IMR-90 (cell line): ENCODE measurements at regions not wholly inside any gene's neighbourhood (a gene's known extent, or its start where the extent isn't known, plus 50 kb on each side); places are given as distances from the start of the nearest gene placed in this dataset.

Experiments
- ATAC-seq: fragments of 200-7000 bp; cut with Tn5 transposase; 2 replicates; pipeline ENCODE4 v1.9.1; 2020; ENCODE audit warnings: low read depth, mild to moderate bottlenecking, moderate library complexity
- BruUV-seq: library from RNA; stranded (reverse); fragments of 400-500 nt; replicated peaks from 2 replicates; lab custom pipeline; 2021; lab: Mats Ljungman, UMichigan
- CTCF ChIA-PET: fragments of 300-600 bp; formaldehyde crosslinking; extraction: SDS; loops from one replicate; lab custom pipeline; 2021; ENCODE audit warnings: antibody characterized with exemption; lab: Yijun Ruan, JAX
- POLR2A ChIA-PET: fragments of 300-600 bp; sonication (Branson Sonifier 250); formaldehyde crosslinking; loops from one replicate; lab custom pipeline; 2022; ENCODE audit warnings: antibody characterized with exemption; ENCODE audit not compliant: unreplicated experiment; lab: Charles Lee
- DNase-seq: peaks from one replicate; pipeline ENCODE4 v3.0.0; 2013
- H2AFZ ChIP-seq: replicated peaks from 2 replicates; pipeline ENCODE3; 2013; ENCODE audit warnings: low read length, mild to moderate bottlenecking; ENCODE audit not compliant: poor library complexity
- H2AK5ac ChIP-seq: 2 replicates; pipeline ENCODE4 v1.6.1; 2013; ENCODE audit warnings: low read depth, low read length, inconsistent platforms
- H2AK9ac ChIP-seq: replicated peaks from 2 replicates; pipeline ENCODE3; 2013; ENCODE audit warnings: mild to moderate bottlenecking, low read depth, low read length, moderate library complexity; ENCODE audit not compliant: poor library complexity
- H2BK120ac ChIP-seq: 2 replicates; pipeline ENCODE4 v1.6.1; 2013; ENCODE audit warnings: low read depth, low read length, inconsistent platforms
- H2BK15ac ChIP-seq: 3 replicates; pipeline ENCODE4 v1.6.1; 2013; ENCODE audit warnings: low read depth, low read length, inconsistent platforms
- H2BK20ac ChIP-seq: 2 replicates; pipeline ENCODE4 v1.6.1; 2013; ENCODE audit warnings: low read depth, mild to moderate bottlenecking, inconsistent platforms, low read length, moderate library complexity
- H2BK5ac ChIP-seq: 2 replicates; pipeline ENCODE4 v1.6.1; 2013; ENCODE audit warnings: mild to moderate bottlenecking, low read depth, low read length, inconsistent platforms; ENCODE audit not compliant: poor library complexity, severe bottlenecking
- H3K14ac ChIP-seq: replicated peaks from 2 replicates; pipeline ENCODE4 v1.6.1; 2013; ENCODE audit warnings: low read depth, low read length, inconsistent platforms
- H3K18ac ChIP-seq: 2 replicates; pipeline ENCODE4 v1.6.1; 2013; ENCODE audit warnings: low read depth, low read length, control low read depth
- H3K23ac ChIP-seq: 2 replicates; pipeline ENCODE4 v1.6.1; 2013; ENCODE audit warnings: low read depth, low read length, inconsistent platforms
- H3K27ac ChIP-seq: 2 replicates; pipeline ENCODE4 v1.5.1; 2013; ENCODE audit warnings: mild to moderate bottlenecking, control low read depth, low read length; ENCODE audit not compliant: insufficient read depth
- H3K27me3 ChIP-seq: 2 replicates; pipeline ENCODE4 v1.6.1; 2013; ENCODE audit warnings: low read length; ENCODE audit not compliant: control insufficient read depth, insufficient read depth
- H3K36me3 ChIP-seq: 2 replicates; pipeline ENCODE4 v1.6.1; 2013; ENCODE audit warnings: low read length, mixed read lengths; ENCODE audit not compliant: control insufficient read depth, insufficient read depth
- H3K4ac ChIP-seq: 2 replicates; pipeline ENCODE4 v1.6.1; 2013; ENCODE audit warnings: low read depth, low read length, inconsistent platforms
- H3K4me1 ChIP-seq: 2 replicates; pipeline ENCODE4 v1.6.1; 2013; ENCODE audit warnings: low read length, mixed read lengths; ENCODE audit not compliant: control insufficient read depth, insufficient read depth
- H3K4me2 ChIP-seq: 2 replicates; pipeline ENCODE4 v1.6.1; 2013; ENCODE audit warnings: low read depth, mild to moderate bottlenecking, control low read depth, low read length, moderate library complexity
- H3K4me3 ChIP-seq: 2 replicates; pipeline ENCODE4 v1.5.1; 2013; ENCODE audit warnings: low read depth, mild to moderate bottlenecking, control low read depth, low read length, moderate library complexity; ENCODE audit not compliant: insufficient read depth
- H3K56ac ChIP-seq: 2 replicates; pipeline ENCODE4 v1.6.1; 2013; ENCODE audit warnings: low read length, inconsistent platforms; ENCODE audit not compliant: insufficient read depth; ENCODE audit errors: extremely low read depth
- H3K79me1 ChIP-seq, 2 experiments: 2 replicates each; pipeline ENCODE4 v1.6.1; 2013; ENCODE audit warnings: low read length in 2 of 2, inconsistent platforms in 1 of 2, low read depth in 1 of 2
- H3K9ac ChIP-seq: 2 replicates; pipeline ENCODE4 v1.6.1; 2013; ENCODE audit warnings: low read depth, low read length, control low read depth
- H3K9me1 ChIP-seq: 2 replicates; pipeline ENCODE4 v1.6.1; 2013; ENCODE audit warnings: low read length, inconsistent platforms; ENCODE audit not compliant: insufficient read depth
- H3K9me3 ChIP-seq: 2 replicates; pipeline ENCODE4 v1.6.1; 2013; ENCODE audit warnings: low read length; ENCODE audit not compliant: control insufficient read depth, insufficient read depth
- H4K20me1 ChIP-seq: 2 replicates; pipeline ENCODE4 v1.6.1; 2013; ENCODE audit warnings: low read length, inconsistent platforms; ENCODE audit not compliant: insufficient read depth
- H4K5ac ChIP-seq: 2 replicates; pipeline ENCODE4 v1.6.1; 2013; ENCODE audit warnings: mild to moderate bottlenecking, low read depth, low read length, control low read depth
- H4K8ac ChIP-seq, 2 experiments: 2 replicates each; pipeline ENCODE4 v1.6.1; 2013; ENCODE audit warnings: low read depth in 2 of 2, low read length in 2 of 2, control low read depth in 1 of 2, inconsistent platforms in 1 of 2
- H4K91ac ChIP-seq: 2 replicates; pipeline ENCODE4 v1.6.1; 2013; ENCODE audit warnings: low read depth, low read length, inconsistent platforms; ENCODE audit not compliant: insufficient read depth
- CEBPB ChIP-seq: IDR thresholded peaks from 2 replicates; pipeline ENCODE4 v1.6.1; 2012; ENCODE audit warnings: low read depth, low read length, improper control_type of control experiment
- CHD1 ChIP-seq: IDR thresholded peaks from 2 replicates; pipeline ENCODE4 v1.6.1; 2012; ENCODE audit warnings: low read depth, low read length, improper control_type of control experiment
- FOS ChIP-seq: fragments of 150-350 bp; IDR thresholded peaks from 2 replicates; pipeline ENCODE4 v1.6.1; 2016; ENCODE audit warnings: low read depth, low read length
- MAFK ChIP-seq: IDR thresholded peaks from 2 replicates; pipeline ENCODE4 v1.6.1; 2012; ENCODE audit warnings: low read depth, low read length, improper control_type of control experiment
- MAZ ChIP-seq: IDR thresholded peaks from 2 replicates; pipeline ENCODE4 v1.6.1; 2012; ENCODE audit warnings: low read depth, mild to moderate bottlenecking, low read length, improper control_type of control experiment, moderate library complexity, borderline replicate concordance
- MXI1 ChIP-seq: IDR thresholded peaks from 2 replicates; pipeline ENCODE4 v1.6.1; 2012; ENCODE audit warnings: low read depth, mild to moderate bottlenecking, low read length, moderate library complexity, borderline replicate concordance
- NFE2L2 ChIP-seq: fragments of 150-350 bp; IDR thresholded peaks from 2 replicates; pipeline ENCODE4 v1.6.1; 2016; ENCODE audit warnings: low read depth, mild to moderate bottlenecking, low read length
- POLR2A ChIP-seq: IDR thresholded peaks from 2 replicates; pipeline ENCODE4 v1.6.1; 2012; ENCODE audit warnings: mild to moderate bottlenecking, low read depth, low read length
- RCOR1 ChIP-seq: IDR thresholded peaks from 2 replicates; pipeline ENCODE4 v1.6.1; 2012; ENCODE audit warnings: mild to moderate bottlenecking, low read length, improper control_type of control experiment; ENCODE audit not compliant: insufficient replicate concordance
- RFX5 ChIP-seq: IDR thresholded peaks from 2 replicates; pipeline ENCODE4 v1.8.0; 2012; ENCODE audit warnings: low read depth, mild to moderate bottlenecking, low read length, moderate library complexity
- SMC3 ChIP-seq: fragments of 150-350 bp; IDR thresholded peaks from 2 replicates; pipeline ENCODE4 v1.6.1; 2016; ENCODE audit warnings: low read depth, mild to moderate bottlenecking, antibody characterized with exemption, low read length, moderate library complexity
- WGBS, 2 experiments: methylation state at CpG; one replicate each; pipeline versions ENCODE4 v1.1.5 to v1.1.7; 2013; ENCODE audit warnings: missing lambda C conversion rate in 2 of 2; ENCODE audit not compliant: insufficient read length in 1 of 2; ENCODE audit errors: extremely low coverage in 2 of 2; 5-methylcytosine and 5-hydroxymethylcytosine counted together
- dilution Hi-C: fragments of 300-500 bp; cut with HindIII; formaldehyde crosslinking; loops from one replicate; pipeline ENCODE4 v1.14.3; 2018; ENCODE audit warnings: low sequenced_read_pairs; ENCODE audit not compliant: unreplicated experiment
- in situ Hi-C: fragments of 300-500 bp; cut with MboI; formaldehyde crosslinking; loops from 3 replicates; pipeline ENCODE4 v1.14.3; 2019; ENCODE audit warnings: low sequenced_read_pairs, inconsistent platforms, mixed read lengths
- intact Hi-C: fragments of 100-400 bp; cut with micrococcal nuclease; formaldehyde crosslinking; loops from 2 replicates; pipeline ENCODE4 v1.10.0; 2022
- TF ChIP-seq, protein P1 (sequence below): fragments of 150-350 bp; IDR thresholded peaks from 2 replicates; pipeline ENCODE4 v1.6.1; 2016; ENCODE audit warnings: low read depth, mild to moderate bottlenecking, low read length, moderate library complexity, borderline replicate concordance
- TF ChIP-seq, protein P2 (sequence below): fragments of 150-350 bp; IDR thresholded peaks from 2 replicates; pipeline ENCODE4 v1.6.1; 2017; ENCODE audit warnings: mild to moderate bottlenecking, antibody characterized with exemption, low read length, low read depth
- TF ChIP-seq, protein P3 (sequence below): conservative IDR thresholded peaks from 2 replicates; pipeline ENCODE4 v1.5.1; 2012; ENCODE audit warnings: mild to moderate bottlenecking, low read depth, low read length, improper control_type of control experiment

DNA sequence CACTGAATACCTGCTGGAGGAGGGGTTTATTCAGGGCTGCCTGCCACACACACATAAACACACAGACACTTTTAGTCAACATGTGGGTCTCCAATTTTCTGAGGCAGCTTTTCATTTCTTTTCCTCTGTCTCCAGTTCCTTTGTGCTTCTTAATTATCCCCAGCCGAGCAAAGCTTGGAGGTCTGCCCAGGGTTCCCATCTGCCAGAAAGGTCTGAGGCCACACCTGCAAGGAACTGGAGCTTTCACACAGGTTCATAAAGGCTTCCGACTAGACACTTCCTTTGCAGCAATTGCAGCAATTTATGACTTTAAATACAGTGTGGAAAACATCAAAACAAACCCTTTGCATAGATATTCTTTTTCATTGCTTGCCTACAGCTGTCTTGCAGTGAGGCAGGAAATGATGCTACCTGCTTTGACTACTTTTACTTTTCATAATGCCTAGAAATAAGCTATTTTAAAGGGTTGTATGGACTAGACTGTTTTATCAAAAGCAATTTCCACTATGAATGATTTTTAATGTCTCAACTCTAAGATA is 1318.9 kb downstream of the AACS start:
- Histone ChIP-seq H2AFZ (no peak overlapping the region), H2AK9ac (no peak overlapping the region), H3K9me3 (peaks cover 10% of the 10 kb centered on the region), H2BK120ac (no peak overlapping the region), H4K8ac (no peak overlapping the region), H2AK5ac (no peak overlapping the region), H3K56ac (no peak overlapping the region), H3K14ac (no peak overlapping the region), H3K9me1 (no peaks in the 10 kb centered on the region), H3K23ac (no peak overlapping the region), H3K4me3 (no peak overlapping the region), H4K91ac (no peak overlapping the region), H4K20me1 (no peaks in the 10 kb centered on the region), H3K18ac (no peak overlapping the region), H2BK20ac (no peak overlapping the region), H3K27ac (no peak overlapping the region), H3K27me3 (no peaks in the 10 kb centered on the region), H3K4me2 (no peak overlapping the region), H3K9ac (no peak overlapping the region), H3K79me1 (no peaks in the 10 kb centered on the region), H2BK5ac (no peak overlapping the region), H3K4me1 (no peaks in the 10 kb centered on the region), H2BK15ac (no peak overlapping the region), H3K36me3 (no peaks in the 10 kb centered on the region), H3K4ac (no peak overlapping the region), H4K5ac (no peak overlapping the region)
- dilution Hi-C loops (no loop called here), in situ Hi-C loops (no loop called here), intact Hi-C loops (no loop called here)
- ATAC-seq, result no peak
- TF ChIP-seq RCOR1 (no peak), RFX5 (no peak), CEBPB (no peak), NFE2L2 (no peak), POLR2A (no peak), MAFK (no peak), MAZ (no peak), CHD1 (no peak), FOS (no peak), SMC3 (no peak), MXI1 (no peak)
- TF ChIP-seq, protein P1, sequence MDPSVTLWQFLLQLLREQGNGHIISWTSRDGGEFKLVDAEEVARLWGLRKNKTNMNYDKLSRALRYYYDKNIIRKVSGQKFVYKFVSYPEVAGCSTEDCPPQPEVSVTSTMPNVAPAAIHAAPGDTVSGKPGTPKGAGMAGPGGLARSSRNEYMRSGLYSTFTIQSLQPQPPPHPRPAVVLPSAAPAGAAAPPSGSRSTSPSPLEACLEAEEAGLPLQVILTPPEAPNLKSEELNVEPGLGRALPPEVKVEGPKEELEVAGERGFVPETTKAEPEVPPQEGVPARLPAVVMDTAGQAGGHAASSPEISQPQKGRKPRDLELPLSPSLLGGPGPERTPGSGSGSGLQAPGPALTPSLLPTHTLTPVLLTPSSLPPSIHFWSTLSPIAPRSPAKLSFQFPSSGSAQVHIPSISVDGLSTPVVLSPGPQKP, result no peak
- TF ChIP-seq, protein P2, sequence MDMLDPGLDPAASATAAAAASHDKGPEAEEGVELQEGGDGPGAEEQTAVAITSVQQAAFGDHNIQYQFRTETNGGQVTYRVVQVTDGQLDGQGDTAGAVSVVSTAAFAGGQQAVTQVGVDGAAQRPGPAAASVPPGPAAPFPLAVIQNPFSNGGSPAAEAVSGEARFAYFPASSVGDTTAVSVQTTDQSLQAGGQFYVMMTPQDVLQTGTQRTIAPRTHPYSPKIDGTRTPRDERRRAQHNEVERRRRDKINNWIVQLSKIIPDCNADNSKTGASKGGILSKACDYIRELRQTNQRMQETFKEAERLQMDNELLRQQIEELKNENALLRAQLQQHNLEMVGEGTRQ, result no peak
- TF ChIP-seq, protein P3, sequence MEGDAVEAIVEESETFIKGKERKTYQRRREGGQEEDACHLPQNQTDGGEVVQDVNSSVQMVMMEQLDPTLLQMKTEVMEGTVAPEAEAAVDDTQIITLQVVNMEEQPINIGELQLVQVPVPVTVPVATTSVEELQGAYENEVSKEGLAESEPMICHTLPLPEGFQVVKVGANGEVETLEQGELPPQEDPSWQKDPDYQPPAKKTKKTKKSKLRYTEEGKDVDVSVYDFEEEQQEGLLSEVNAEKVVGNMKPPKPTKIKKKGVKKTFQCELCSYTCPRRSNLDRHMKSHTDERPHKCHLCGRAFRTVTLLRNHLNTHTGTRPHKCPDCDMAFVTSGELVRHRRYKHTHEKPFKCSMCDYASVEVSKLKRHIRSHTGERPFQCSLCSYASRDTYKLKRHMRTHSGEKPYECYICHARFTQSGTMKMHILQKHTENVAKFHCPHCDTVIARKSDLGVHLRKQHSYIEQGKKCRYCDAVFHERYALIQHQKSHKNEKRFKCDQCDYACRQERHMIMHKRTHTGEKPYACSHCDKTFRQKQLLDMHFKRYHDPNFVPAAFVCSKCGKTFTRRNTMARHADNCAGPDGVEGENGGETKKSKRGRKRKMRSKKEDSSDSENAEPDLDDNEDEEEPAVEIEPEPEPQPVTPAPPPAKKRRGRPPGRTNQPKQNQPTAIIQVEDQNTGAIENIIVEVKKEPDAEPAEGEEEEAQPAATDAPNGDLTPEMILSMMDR, result no peak
- POLR2A ChIA-PET, result no interaction called here
- no peak for DNase-seq
- CTCF ChIA-PET, result no interaction called here
- no TSS peak for BruUV-seq
- no CpG with 5 or more reads among the region's 2 CpGs for WGBS, 2 experiments
